Keratinocyte (primary cell): ENCODE measurements at regions not wholly inside any gene's neighbourhood (a gene's known extent, or its start where the extent isn't known, plus 50 kb on each side); places are given as distances from the start of the nearest gene placed in this dataset.

Experiments
- DNase-seq: peaks from one replicate; pipeline ENCODE4 v3.0.0-alpha.2; 2011; ENCODE audit warnings: low read depth, missing footprints, low spot score
- FAIRE-seq: peaks from 2 replicates; lab custom pipeline; 2011; peaks lifted over from hg19 to GRCh38; lab: Jason Lieb, UNC
- H2AFZ ChIP-seq: 2 replicates; pipeline ENCODE4 v1.6.0; 2012; ENCODE audit warnings: low read length, control low read depth, inconsistent platforms; ENCODE audit not compliant: control insufficient read depth
- H3K27ac ChIP-seq: 2 replicates; pipeline ENCODE4 v1.5.1; 2011; ENCODE audit warnings: low read length; ENCODE audit not compliant: control insufficient read depth, insufficient read depth
- H3K27me3 ChIP-seq: 3 replicates; pipeline ENCODE4 v1.6.0; 2011; ENCODE audit warnings: low read length; ENCODE audit not compliant: control insufficient read depth, insufficient read depth; ENCODE audit errors: extremely low read depth
- H3K36me3 ChIP-seq, 2 experiments: 2 replicates in 1 of 2; 3 replicates in 1 of 2; pipeline ENCODE4 v1.5.1; 2011; ENCODE audit warnings: low read length in 2 of 2, mild to moderate bottlenecking in 1 of 2; ENCODE audit not compliant: control insufficient read depth in 2 of 2, insufficient read depth in 2 of 2; ENCODE audit errors: extremely low read depth in 1 of 2
- H3K4me1 ChIP-seq: 3 replicates; pipeline ENCODE4 v1.5.1; 2011; ENCODE audit warnings: low read length; ENCODE audit not compliant: control insufficient read depth, insufficient read depth; ENCODE audit errors: extremely low read depth
- H3K4me2 ChIP-seq: 3 replicates; pipeline ENCODE4 v1.6.0; 2011; ENCODE audit warnings: low read depth, low read length; ENCODE audit not compliant: control insufficient read depth, insufficient read depth; ENCODE audit errors: extremely low read depth
- H3K4me3 ChIP-seq, 3 experiments: fragments of 200-600 bp in 1 of 3; sonication (generic) in 1 of 3; 2 replicates in 2 of 3; 3 replicates in 1 of 3; pipeline ENCODE4 v1.5.1; 2011 to 2016; ENCODE audit warnings: low read length in 3 of 3, mild to moderate bottlenecking in 3 of 3, control low read depth in 2 of 3, inconsistent platforms in 1 of 3, low read depth in 1 of 3, mixed read lengths in 1 of 3, mixed run types in 1 of 3, moderate library complexity in 1 of 3; ENCODE audit not compliant: control insufficient read depth in 2 of 3, insufficient read depth in 2 of 3; ENCODE audit errors: extremely low read depth in 1 of 3
- H3K79me2 ChIP-seq: 2 replicates; pipeline ENCODE4 v1.6.0; 2012; ENCODE audit warnings: low read length; ENCODE audit not compliant: control insufficient read depth, insufficient read depth
- H3K9ac ChIP-seq: 3 replicates; pipeline ENCODE4 v1.6.0; 2011; ENCODE audit warnings: low read length; ENCODE audit not compliant: control insufficient read depth, insufficient read depth; ENCODE audit errors: extremely low read depth
- H3K9me1 ChIP-seq: 3 replicates; pipeline ENCODE4 v1.6.0; 2011; ENCODE audit warnings: low read length; ENCODE audit not compliant: control insufficient read depth, insufficient read depth; ENCODE audit errors: extremely low read depth
- H3K9me3 ChIP-seq: 2 replicates; pipeline ENCODE4 v1.5.1; 2012; ENCODE audit warnings: low read depth, low read length; ENCODE audit not compliant: control insufficient read depth
- H4K20me1 ChIP-seq: 3 replicates; pipeline ENCODE4 v1.6.0; 2011; ENCODE audit warnings: low read length; ENCODE audit not compliant: control insufficient read depth, insufficient read depth; ENCODE audit errors: extremely low read depth
- EZH2 ChIP-seq: IDR thresholded peaks from one replicate; pipeline ENCODE4 v1.6.1; 2012; ENCODE audit warnings: inconsistent platforms, mild to moderate bottlenecking, low read length, moderate library complexity
- dilution Hi-C: fragments of 300-500 bp; cut with MboI; formaldehyde crosslinking; loops from one replicate; pipeline ENCODE4 v1.7.0; 2020; ENCODE audit warnings: low sequenced_read_pairs; ENCODE audit not compliant: extremely low pct_ligation_motif_present
- TF ChIP-seq, protein P1 (sequence below), 3 experiments: IDR thresholded peaks in 1 of 3; conservative IDR thresholded peaks in 1 of 3; optimal IDR thresholded peaks in 1 of 3; 2 replicates in 2 of 3; 3 replicates in 1 of 3; pipeline versions ENCODE3 to v1.5.1; 2011; ENCODE audit warnings: low read length in 3 of 3, mild to moderate bottlenecking in 3 of 3, moderate library complexity in 2 of 3, control low read depth in 1 of 3, inconsistent platforms in 1 of 3; ENCODE audit not compliant: insufficient read depth in 2 of 3; ENCODE audit errors: extremely low read depth in 1 of 3

DNA sequence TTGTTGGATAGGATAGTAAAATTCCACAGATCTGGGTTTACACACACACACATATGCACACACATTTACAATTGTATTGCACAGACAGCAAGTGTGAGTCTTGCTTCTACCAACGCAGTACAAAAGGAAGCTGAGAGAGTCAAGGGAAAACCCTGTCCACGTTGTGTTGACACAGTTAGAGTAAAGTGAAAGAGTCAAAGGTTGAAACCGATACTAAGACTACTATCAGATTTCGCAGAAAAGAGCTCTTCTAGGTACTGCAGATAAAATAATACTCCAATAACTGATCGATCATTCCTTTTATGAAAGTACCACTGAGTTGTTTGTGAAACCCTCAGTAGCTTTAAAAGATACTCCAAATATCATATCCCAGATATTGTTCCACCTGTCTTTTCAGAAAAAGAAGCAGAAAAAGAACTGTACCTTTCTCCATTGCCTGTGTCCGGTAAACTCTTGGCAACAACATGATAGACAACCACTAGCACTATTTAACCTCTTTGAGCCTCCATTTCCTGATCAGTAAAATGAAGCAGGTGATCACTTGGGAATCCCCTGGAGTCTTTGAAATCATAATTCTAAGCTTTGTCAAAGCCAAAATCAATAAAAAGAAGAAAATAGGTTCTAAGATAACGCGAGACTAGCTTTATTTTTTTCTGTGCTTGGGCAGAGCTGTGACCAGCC, 224.6 kb upstream of the FOXN3 start:
- Histone ChIP-seq H3K79me2 (no peaks in the 10 kb centered on the region), H3K9ac (no peak overlapping the region), H4K20me1 (no peaks in the 10 kb centered on the region), H3K27me3 (no peaks in the 10 kb centered on the region), H3K4me2 (no peak overlapping the region), H3K4me3 (no peak overlapping the region), H2AFZ (no peak overlapping the region), H3K27ac (no peak overlapping the region), H3K9me1 (no peaks in the 10 kb centered on the region), H3K4me1 (no peaks in the 10 kb centered on the region), H3K9me3 (no peaks in the 10 kb centered on the region), H3K36me3 (no peaks in the 10 kb centered on the region)
- dilution Hi-C loops, result no loop called here
- TF ChIP-seq, protein P1, sequence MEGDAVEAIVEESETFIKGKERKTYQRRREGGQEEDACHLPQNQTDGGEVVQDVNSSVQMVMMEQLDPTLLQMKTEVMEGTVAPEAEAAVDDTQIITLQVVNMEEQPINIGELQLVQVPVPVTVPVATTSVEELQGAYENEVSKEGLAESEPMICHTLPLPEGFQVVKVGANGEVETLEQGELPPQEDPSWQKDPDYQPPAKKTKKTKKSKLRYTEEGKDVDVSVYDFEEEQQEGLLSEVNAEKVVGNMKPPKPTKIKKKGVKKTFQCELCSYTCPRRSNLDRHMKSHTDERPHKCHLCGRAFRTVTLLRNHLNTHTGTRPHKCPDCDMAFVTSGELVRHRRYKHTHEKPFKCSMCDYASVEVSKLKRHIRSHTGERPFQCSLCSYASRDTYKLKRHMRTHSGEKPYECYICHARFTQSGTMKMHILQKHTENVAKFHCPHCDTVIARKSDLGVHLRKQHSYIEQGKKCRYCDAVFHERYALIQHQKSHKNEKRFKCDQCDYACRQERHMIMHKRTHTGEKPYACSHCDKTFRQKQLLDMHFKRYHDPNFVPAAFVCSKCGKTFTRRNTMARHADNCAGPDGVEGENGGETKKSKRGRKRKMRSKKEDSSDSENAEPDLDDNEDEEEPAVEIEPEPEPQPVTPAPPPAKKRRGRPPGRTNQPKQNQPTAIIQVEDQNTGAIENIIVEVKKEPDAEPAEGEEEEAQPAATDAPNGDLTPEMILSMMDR (optimal IDR thresholded peaks at IDR 0.05 in 1 of 3, IDR thresholded peaks at IDR 0.05 in 1 of 3, conservative IDR thresholded peaks at IDR 0.05 in 1 of 3; ENCODE audit: extremely low read depth in 1 of 3, insufficient read depth in 2 of 3, low read length in 3 of 3), result no peak
- TF ChIP-seq EZH2, result no peak
- no peak for DNase-seq
- no peak for FAIRE-seq

DNA sequence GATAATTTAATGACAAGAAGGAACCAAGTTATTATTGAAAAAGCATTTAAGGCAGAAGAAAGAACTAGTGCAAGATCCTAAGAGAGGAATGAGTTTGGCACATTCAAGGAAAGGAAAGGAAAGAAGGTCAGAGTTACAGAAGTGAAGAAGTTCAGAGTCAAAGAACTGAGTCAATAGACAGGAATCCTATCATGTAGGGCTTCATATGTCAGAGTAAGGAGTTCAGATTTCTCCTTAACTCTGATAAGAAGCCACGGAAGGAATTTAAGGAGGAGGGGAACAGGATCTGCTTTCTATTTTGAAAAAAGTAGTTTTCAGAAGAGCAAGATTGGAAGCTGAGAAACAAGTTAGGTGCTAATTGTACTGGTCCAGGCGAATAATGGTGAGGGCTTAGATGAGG, 223.1 kb upstream of the FOXN3 start:
- Histone ChIP-seq H3K27ac (no peak overlapping the region), H3K9me1 (no peaks in the 10 kb centered on the region), H4K20me1 (no peaks in the 10 kb centered on the region), H3K4me2 (no peak overlapping the region), H3K79me2 (no peaks in the 10 kb centered on the region), H3K9ac (no peak overlapping the region), H3K4me3 (no peak overlapping the region), H2AFZ (no peak overlapping the region), H3K9me3 (no peaks in the 10 kb centered on the region), H3K4me1 (no peaks in the 10 kb centered on the region), H3K36me3 (no peaks in the 10 kb centered on the region), H3K27me3 (no peaks in the 10 kb centered on the region)
- DNase-seq (no peak), FAIRE-seq (no peak)
- dilution Hi-C loops, result no loop called here
- no peak for TF ChIP-seq EZH2
- TF ChIP-seq, protein P1 (optimal IDR thresholded peaks at IDR 0.05 in 1 of 3, IDR thresholded peaks at IDR 0.05 in 1 of 3, conservative IDR thresholded peaks at IDR 0.05 in 1 of 3; ENCODE audit: extremely low read depth in 1 of 3, insufficient read depth in 2 of 3, low read length in 3 of 3), result no peak
